Spleen (tissue), 7 donors: ENCODE measurements at regions not wholly inside any gene's neighbourhood (a gene's known extent, or its start where the extent isn't known, plus 50 kb on each side); places are given as distances from the start of the nearest gene placed in this dataset.

Experiments used
- POLR2A ChIP-seq, 3 donors: fragments of 450-650 bp; IDR thresholded peaks; one replicate each; pipeline ENCODE4 v1.5.1; 2017; ENCODE audit warnings: antibody characterized with exemption in 3 of 3, mild to moderate bottlenecking in 1 of 3
- POLR2AphosphoS5 ChIP-seq, 3 donors: sonication (generic); formaldehyde crosslinking; IDR thresholded peaks; one replicate each; pipeline ENCODE4 v1.5.1; 2017; ENCODE audit warnings: antibody characterized with exemption in 3 of 3
- TF ChIP-seq, protein P1 (sequence below), 11 experiments: fragments of 200-600 bp in 7 of 11; fragments of 450-650 bp in 4 of 11; sonication (generic) in 4 of 11; IDR thresholded peaks in 8 of 11; conservative IDR thresholded peaks in 3 of 11; 1 replicate in 7 of 11; 2 replicates in 4 of 11; pipeline versions ENCODE4 v1.4.0 to v1.8.0; 2016 to 2021; ENCODE audit warnings: antibody characterized with exemption in 11 of 11, inconsistent platforms in 4 of 11, mild to moderate bottlenecking in 1 of 11
- donor health status: DM: no; HTN: no; CAD: no; lungs with moderate emphysema.
- donor health status: DM: no; HTN: no; CAD: no.
- donor health status: DM: no; HTN: no; CAD: no.

DNA sequence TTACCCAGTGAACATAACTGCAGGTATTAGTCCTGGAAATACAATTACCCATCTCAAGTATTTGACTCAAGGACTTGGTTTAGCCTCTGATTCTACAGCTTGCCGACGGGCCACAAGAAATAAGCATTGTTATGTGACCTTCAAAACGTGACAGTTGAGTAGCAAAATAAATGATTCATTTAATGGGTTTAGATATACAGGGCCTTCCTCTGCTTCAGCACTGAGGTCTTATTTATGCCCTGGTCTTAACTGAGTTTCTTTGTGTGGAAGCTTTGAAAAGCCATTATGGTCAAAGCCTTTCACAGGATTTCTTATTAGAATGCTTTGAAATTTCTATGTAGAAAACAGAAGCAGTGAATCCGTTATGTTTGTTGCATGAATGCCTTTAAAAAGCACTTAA lies 899.2 kb upstream of the API5 start:
- TF ChIP-seq, protein P1, sequence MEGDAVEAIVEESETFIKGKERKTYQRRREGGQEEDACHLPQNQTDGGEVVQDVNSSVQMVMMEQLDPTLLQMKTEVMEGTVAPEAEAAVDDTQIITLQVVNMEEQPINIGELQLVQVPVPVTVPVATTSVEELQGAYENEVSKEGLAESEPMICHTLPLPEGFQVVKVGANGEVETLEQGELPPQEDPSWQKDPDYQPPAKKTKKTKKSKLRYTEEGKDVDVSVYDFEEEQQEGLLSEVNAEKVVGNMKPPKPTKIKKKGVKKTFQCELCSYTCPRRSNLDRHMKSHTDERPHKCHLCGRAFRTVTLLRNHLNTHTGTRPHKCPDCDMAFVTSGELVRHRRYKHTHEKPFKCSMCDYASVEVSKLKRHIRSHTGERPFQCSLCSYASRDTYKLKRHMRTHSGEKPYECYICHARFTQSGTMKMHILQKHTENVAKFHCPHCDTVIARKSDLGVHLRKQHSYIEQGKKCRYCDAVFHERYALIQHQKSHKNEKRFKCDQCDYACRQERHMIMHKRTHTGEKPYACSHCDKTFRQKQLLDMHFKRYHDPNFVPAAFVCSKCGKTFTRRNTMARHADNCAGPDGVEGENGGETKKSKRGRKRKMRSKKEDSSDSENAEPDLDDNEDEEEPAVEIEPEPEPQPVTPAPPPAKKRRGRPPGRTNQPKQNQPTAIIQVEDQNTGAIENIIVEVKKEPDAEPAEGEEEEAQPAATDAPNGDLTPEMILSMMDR (IDR thresholded peaks at IDR 0.05 in 8 of 11, conservative IDR thresholded peaks at IDR 0.05 in 3 of 11), result no peak
- no peak for TF ChIP-seq POLR2A (IDR thresholded peaks at IDR 0.05)
- no peak for TF ChIP-seq POLR2AphosphoS5 (IDR thresholded peaks at IDR 0.05)
